NCI-H2196 (cell line): ENCODE measurements at regions not wholly inside any gene's neighbourhood (a gene's known extent, or its start where the extent isn't known, plus 50 kb on each side); places are given as distances from the start of the nearest gene placed in this dataset.
A peak's percentile ranks its signal among the peaks of the same experiment; 100 is the strongest.

ENCODE experiments used
- DNase-seq: peaks from one replicate; lab custom pipeline; 2025; ENCODE audit not compliant: unreplicated experiment; lab: John Stamatoyannopoulos, UW

DNA sequence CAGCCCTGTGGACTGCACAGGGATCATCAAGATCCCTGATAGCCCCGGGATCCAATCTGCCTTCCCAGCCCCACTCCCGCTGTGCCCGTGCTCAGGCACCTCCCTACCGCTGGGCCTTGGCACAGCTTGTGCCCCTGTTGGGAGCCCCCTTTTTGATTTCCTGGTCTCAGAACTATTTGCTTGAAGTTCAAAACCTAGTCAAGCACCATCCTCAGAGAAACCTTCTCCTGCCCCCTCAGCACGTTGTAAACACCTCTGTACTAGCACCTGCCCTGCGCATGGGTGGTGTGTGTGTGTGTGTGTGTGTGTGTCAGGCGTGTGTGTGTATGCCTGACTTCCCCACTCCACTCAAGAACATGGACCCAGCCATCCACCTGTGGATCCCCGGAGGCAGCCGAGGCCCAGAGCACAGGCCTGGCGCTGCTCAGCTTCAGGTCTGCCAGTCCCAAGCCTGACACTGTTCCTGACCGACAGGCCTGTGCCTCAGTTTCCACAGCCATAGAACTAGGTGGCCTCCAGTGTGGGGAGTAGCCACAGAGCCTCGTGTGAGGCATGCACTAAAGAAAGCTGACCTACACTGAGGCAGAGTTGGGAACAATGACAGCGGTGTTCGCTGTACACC is 65.5 kb downstream of the ADRA2C start:
- DNase-seq, result no peak

DNA sequence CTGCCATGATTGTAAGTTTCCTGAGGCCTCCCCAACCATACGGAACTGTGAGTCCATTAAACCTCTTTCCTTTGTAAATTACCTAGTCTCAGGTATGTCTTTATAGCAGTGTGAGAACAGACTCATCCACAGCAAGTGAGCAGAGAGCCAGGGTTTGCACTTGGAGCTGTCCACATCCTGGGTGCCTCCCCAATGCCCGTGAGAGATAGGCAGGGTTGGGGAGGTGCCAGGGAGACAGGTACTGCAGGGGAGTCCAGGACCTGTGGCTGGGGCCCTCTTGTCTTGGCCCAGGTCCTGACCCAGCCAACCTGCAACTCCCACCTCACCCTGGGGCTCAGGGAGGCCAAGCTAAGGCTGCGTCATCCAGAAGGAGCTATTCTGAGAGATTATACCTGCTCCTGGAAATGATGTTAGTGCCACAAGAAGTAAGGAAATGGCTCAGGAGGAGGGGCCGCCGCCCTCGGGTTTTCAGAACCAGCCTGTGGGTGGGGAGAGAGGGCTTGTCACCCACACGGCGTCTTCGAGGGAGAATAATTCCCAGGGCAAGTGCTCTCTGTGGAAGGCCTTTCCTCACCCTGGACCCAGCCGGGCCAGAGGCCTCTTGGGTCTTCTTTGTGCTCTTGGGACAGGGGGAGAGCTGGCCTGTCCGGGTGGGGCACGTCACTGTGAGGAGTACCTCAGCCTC is 66.5 kb downstream of the ADRA2C start:
- no peak for DNase-seq

DNA sequence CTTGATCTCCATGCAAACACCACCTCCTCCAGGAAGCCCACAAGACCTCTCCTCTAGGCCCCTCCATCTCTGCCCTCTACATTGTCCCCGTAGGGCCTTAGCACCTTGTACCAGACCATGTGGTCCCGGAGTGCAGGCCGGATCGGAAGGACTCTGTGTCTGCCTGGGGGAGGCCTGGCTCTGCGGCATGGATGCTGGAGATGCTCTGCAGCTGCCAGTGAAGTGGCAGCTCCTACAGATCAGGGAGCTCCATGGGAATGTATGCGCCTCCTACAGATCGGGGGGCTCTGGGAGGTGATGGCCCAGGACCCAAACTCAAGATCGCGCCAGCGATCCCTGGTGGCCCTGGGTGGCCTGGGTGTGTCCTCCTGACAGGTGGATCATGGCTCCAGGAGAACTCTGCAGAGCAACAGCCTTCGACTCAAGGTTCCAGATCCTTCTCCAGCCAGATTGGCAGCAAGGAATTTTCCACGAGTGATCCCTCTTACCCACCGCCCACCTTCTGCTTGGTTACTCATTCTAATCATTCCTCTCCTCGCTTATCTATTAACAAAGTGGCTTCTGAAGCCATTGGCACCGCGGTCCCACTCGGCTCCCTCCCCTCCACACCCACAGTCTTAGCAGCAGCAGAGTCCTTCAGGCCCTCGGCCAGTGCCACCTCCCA is 67.3 kb downstream of the ADRA2C start:
- DNase-seq, result no peak

DNA sequence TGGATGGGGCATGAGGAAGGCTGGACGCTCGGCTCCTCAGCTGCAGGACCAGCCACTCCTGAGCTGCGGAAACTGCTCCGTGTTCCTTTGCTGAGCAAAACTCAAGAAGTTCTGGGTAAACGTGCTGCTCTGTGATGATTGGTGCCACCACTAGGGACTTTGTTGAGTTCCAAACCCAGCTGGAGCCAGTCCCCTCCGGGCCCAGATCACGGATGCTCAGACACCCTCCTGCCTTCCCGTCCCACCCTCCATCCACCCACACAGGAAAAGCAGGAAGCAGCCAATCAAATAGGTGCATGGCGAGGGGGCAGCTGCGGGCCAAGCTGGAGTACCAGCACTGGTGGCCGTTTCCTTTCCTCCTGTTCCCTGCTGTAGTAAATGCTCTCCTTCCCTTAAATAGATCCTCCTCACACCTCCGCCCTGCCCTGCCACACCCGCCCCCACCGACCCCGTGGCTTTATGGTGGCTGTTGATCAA is 68.0 kb downstream of the ADRA2C start:
- DNase-seq, result no peak

DNA sequence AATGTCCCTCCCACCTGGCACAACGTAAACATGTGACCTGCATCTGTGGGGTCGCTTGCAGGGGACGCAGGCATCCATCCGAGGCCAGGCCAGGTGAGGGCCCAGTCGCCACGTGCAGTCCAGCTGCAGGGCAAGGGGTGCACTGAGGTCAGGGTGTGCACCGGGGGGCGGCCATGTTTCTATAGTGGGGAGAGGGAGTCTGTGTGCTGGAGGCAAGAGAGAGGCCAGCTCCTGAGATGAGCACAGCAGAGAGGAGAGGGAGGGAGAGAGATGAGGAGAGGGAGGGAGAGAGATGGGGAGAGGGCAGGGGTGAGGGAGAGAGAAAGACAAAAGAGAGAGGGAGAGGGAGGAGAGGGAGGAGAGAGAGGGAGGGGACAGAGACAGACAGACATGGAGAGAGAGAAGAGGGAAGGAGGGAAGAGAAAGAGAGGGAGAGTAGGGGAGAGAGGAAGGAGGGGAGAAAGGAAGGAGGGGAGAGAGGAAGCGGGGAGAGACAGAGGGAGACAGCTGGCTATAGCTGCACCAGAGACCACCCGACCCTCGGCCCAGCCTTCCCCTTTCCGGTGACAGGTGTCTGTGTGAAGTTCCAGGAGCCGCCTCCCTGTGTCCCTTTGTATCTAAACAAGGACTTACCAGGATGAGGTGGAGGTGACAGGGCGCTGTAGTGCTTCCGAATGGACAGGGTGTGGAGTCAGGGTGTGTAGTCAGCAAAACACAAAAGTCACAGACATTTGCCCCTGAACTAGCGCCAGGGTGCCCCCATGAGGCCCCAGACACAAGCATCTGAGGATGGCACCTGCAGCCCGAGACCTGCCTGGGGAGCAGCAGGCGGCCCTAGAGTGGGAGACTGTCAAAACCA is 68.7 kb downstream of the ADRA2C start:
- DNase-seq, result no peak

DNA sequence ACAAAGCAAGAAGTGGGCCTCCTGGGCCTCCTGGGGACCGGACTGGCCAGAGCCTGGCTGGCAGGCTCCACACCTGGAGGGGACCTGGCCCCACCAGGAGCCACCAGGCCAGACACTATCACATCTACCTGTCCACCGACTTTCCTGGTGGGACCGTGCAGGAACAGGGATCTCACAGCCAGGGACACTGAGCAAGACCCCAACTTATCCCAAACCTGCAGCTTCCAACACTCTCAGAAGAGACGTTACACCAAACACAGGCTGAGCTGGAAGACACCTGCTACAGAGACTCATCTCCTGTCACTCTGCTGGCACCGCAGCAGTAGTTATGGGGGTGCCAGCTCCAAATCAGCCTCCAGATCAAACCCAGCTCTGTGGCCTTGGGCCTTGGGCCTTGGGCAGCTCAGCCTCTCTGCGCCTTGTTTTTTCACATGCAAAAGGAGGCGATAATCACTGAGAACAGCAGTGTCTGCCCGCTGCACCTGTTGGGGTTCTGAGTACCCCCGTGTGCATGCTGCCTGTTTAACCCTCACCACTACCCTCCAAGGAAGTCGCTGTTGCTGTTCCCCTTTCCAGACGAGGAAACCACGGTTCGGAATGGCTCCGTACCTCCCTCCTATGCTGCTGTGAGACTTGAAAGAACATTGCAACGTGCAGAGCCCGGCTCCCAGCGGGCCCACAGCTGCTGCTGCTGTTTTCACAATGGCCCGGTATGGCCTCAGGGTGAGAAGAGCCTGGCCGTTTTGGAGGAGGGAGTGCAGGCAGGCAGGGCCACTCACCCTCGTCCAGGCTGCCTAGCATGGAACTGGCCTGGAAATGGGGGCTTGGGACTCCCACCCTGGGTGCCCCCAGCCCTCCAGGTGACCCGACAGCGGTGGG is 69.6 kb downstream of the ADRA2C start:
- no peak for DNase-seq

DNA sequence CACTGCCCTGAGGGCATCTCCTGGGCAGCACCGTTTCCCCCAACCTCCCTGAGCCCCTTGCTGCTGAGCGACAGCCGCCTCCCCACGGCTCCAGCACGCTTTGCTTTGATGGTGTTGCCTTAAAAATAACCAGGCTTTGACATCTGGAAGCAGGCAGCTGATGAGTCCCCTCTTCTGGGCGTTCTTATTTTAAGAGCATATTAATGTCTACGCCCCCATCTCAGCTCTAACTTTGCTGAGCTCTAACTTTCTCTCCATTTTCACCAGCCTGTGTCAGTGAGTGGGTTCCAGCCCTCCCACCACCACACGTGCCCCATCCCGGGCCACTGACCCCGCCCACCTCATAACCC is 70.2 kb downstream of the ADRA2C start:
- no peak for DNase-seq

DNA sequence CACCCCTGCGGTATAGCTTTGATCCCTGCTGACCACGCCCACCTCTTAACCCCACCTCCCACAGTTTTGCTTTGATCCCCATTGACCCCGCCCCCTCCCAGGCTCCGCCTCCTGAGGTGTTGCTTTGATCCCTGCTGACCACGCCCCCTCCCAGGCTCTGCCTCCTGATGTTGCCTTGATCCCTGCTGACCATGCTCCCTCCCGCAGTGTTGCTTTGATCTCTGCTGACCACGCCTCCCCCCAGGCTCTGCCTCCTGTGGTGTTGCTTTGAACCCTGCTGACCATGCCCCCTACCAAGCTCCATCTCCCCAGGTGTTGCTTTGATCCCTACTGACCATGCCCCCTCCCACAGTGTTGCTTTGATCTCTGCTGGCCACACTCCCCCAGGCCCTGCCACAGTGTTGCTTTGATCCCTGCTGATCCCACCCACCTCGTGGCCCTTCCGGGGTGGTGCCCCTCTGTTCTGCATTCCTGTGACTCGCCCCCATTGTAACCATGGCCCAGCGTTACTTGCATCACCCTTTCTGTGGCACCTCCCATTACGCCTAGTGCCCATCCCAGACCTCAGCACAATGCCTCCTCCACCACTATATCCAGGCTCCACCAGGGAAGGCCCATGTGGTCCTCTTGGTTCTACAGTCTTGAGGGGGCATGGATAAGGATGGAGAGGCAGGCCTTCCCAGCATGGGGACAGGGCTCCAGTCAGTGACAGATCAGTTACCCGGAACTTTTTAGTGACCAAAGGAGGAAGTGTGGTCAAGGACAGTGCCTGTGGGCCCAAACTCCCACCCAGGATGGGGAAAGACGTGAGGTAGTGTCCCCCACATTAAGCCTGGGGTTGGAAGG is 70.8 kb downstream of the ADRA2C start:
- DNase-seq, result peak; percentile 25

DNA sequence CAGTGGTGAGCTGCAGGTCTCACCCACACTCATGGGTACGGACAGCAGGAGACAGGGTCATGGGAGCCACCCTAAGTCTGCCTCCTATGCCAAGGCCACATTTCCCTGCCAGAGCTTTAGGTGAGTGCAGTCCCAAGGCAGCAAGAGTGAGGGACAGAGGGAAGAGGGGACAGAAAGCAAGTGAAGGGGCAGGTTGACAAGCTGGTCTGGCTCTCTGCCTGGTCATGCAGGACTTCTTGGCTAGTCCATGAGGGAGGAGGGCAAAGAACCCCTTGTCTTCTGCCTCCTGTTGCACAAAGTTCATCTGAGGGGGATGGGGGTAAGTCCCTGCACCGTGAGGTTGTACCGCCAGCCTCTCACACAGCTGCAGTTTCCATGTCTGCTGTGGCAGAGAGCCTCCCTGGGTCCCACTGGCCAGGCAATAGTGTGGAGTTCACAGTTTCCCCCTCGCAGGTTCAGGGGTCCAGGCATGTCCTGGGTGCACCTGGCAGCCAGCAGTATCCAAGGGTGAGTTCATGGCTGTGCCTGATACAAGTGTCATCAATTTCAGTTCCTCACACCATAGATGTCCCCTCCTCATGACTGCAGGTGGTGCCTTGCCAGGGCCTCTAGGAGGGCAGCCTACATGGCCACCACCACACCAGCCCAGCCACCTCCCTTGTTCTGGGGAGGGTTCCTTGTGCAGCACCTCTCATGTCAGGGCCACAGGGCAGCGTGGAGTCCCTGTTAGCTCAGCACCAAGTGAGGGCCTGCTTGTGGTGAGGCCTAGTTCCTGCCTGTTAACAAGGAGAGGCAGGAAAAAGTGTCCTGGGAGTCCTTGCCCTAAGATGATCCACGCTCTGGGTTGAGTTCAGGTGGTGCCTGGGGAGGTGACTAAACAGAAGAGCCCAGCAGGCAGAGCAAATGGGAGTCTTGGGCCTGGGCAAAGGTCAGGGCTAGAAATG is 72.5 kb downstream of the ADRA2C start:
- no peak for DNase-seq

DNA sequence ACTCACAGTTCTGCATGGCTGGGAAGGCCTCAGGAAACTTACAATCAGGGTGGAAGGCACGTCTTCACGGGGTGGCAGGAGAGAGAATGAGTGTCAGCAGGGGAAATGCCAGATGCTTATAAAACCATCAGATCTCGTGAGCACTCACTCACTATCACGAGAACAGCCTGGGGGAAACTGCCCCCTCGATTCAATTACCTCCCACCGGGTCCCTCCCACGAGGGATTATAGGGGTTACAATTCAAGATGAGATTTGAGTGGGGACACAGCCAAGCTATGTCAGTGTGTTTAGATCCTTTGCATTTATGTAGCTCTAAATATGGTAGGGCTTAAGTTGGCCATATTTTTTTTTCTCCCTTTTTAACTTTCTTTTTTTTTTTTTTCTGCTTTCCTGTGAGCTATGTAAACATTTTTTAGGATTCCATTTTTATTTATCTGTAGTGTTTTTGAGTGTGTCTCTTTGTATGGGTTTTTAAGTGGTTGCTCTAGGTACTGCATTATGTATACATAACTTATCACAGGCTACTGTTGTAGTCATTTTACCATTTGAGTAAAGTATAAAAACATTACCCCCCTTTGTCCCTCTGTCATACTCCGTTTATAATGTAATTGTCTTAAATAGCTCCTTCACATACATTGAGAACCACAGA is 79.0 kb downstream of the ADRA2C start:
- no peak for DNase-seq

DNA sequence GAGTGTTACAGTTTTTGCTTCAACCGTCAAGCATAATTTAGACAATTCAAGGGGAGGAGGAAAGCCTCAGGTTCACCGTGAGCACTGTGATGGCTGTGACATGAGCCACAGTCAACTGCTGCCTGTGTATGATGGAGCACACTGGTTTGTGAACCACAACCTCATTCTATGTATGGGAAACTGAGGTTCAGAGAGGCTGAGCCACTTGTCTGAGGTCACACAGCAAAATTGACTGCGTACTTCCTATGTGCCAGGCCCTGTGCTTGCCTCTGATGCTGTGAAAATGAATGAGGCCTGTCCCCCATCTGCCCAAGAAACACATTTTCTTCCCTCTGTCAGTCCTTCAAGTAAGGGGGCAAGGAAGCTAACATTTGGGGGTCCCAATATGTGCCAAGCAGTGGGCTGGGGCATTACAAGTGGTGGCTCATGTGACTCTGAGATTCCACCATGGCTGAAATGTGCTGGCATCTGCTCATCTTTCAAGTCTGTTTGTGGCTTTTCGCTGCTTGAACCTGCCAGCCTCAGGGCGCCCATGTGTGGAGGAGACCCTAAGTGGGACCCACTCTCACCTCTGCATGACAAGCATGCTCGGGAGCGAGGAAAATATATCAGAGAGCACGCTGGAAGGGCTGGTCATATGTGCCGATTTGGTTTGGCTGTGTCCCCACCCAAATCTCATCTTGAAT is 79.7 kb downstream of the ADRA2C start:
- DNase-seq, result no peak

DNA sequence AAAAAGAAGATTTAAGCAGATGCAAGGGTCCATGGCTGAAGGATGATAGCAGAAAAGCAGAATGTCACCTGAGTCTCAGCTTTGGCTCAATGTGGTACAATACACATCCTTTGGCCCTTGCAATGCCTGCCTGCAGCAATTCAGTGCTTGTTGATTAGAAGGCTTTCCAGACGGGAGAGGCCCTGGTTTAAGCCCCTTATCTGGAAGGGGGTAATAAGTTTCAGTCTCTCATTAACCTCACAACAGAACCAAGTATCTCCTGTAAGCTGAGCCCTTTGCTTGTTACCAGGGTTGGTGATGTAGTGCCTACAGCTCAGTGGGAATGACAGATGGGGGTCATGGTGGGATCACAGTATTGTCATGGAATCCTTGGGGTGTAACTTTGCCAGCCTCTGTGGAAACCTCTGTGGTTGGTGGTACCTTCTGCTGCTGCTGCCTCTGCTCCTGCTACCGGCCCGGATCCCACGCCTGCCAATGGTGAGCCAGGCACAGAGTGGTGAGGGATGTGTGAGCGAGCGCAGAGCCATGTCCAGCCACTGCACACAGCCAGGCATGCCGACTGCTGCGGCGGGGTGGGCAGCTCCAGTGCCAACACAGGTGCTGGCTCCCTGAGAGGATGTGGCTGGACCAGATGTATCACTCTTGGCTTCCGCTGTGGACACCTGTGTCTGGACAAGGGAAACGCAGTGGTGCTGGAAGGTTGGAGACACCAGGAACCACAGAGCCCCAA is 81.2 kb downstream of the ADRA2C start:
- no peak for DNase-seq

DNA sequence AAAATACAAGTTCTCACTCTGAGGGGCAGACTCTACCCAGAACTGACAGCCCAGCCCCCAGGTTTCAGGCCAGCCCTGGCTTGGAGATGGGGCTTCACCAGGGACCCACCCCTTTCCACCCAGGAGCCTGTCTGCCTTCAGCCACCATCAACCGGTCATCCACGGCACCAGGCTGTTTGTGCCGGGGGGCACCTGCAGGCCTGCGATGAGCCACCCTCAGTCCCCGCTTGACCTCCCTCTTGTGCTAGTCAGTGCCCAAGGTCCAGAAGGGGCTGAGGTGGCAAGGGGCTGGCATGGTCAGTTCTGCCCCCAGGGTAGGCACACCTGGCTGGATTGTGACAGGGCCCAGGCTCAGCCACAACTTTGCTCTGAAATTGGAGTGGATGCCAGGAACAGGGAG is 82.1 kb downstream of the ADRA2C start:
- DNase-seq, result no peak

DNA sequence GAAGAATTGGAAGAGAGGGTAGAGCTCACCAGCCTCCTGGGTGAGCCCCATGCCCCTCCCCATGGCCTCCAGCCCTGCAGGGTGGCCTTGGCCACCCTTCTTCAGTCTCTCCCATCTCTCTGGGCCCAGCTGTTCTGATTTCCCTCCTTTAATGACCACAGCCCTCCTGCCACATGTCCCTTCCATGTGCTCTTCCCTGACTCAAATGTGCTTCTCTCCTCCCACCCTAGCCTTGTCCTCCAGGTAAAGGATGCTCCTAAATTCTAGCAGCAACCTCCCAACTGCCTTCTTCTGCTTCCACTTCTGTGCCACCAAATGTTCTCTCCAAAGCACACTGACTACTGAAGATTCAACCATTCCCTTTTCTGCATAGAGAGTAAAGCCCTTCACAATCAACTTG is 83.0 kb downstream of the ADRA2C start:
- DNase-seq, result no peak

DNA sequence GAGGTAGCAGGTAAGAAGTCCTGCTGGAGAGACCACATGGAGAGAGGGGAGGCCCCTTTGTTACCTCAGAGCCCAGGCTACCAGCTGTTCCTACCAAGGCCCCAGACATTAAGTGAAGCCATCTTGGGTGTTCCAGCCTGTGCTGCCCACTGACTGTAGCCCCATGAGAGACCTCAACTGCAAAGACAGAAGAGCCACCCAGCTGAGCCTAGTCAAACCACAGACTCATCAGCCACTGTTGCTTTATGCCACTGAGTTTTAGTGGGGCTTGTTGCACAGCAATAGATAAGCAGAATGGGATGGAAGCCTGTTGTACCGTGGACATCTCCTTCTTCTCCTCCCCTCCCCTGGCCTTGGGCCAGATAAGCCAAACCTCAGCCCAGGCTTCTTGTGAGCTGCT is 83.9 kb downstream of the ADRA2C start:
- no peak for DNase-seq

DNA sequence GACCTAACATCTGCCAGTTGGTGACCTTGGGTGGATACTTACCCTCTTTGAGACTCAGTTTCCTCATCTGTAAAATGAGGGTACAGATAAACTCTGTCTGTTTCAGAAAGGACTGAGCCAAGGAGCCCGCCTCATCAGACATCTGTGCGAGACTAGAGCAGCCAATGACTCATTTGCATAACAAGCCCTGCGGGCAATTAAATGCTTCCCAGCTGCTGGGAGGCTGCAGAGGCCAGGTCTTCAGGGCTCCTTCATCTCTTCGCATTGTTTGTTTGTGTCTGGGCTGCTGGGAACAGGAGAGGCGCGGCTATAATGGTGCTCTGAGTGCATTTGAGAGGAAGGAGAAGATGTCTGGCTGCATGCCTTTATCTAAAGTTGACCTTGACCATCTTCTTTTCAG is 85.0 kb downstream of the ADRA2C start:
- DNase-seq, result no peak

DNA sequence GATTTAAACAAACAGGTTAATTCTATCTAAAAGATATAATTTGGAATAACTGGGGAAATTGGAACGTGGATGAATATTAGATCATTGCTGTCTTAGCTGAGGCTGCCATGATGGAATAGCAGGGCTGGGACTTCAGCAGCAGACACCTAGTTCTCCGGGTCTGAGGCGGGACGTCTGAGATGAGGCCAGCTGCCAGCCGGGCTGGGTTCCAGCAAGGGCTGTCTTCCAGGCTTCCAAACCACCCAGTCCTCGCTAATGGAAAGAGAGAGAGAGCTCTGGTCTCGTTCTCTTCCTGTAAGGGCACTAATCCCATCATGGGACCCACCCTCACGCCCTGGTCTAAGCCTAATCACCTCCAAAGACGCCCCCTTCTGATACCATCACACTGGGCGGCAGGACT is 85.7 kb downstream of the ADRA2C start:
- no peak for DNase-seq
